ENCODE measurements at regions not wholly inside any gene's neighbourhood (a gene's known extent, or its start where the extent isn't known, plus 50 kb on each side); places are given as distances from the start of the nearest gene placed in this dataset.
"Not testable (repeated sequence)": the region's sequence is repeated elsewhere in the genome, so short reads cannot be mapped to it uniquely, and the experiment has no call there.

DNA sequence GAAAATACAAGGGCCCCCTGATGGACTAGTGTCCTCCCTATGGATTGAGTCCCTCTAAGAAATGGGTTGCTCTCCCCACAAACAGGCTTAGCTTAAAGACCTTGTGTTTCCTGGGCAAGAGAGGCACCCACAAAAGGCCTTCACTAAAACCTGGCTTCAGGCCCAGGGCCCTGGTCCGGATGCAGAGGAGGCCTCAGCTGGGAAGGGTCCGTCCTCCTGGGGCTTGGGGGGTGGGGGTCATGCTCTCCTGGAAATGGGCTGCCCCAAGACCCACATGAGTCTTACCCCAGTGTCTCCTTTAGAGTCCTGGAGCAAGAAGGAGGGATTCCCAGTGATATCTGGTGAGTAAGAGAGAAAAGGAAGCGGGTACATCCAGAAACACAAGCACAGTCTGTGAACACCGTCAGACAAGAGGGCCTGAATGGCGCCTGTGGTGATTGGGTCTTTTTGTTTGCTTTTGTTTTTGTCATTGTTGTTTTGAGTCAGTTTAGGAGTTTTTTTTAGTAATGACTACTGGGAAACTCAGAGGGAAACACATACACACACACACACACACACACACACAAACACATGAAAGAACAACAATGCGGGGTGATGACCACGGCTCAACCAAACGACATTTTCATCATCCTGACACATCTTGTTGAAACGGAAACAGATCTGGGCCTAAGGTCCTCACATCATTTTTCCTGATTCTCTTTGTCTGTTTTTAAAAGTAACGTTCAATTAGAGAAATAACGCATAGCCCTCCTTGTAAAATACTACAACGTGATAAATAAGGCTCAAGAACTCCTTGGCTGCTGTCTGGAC, 292.3 kb downstream of the BCL2L11 start:
- TF ChIP-seq, protein P1, sequence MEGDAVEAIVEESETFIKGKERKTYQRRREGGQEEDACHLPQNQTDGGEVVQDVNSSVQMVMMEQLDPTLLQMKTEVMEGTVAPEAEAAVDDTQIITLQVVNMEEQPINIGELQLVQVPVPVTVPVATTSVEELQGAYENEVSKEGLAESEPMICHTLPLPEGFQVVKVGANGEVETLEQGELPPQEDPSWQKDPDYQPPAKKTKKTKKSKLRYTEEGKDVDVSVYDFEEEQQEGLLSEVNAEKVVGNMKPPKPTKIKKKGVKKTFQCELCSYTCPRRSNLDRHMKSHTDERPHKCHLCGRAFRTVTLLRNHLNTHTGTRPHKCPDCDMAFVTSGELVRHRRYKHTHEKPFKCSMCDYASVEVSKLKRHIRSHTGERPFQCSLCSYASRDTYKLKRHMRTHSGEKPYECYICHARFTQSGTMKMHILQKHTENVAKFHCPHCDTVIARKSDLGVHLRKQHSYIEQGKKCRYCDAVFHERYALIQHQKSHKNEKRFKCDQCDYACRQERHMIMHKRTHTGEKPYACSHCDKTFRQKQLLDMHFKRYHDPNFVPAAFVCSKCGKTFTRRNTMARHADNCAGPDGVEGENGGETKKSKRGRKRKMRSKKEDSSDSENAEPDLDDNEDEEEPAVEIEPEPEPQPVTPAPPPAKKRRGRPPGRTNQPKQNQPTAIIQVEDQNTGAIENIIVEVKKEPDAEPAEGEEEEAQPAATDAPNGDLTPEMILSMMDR (IDR thresholded peaks at IDR 0.05): not testable (repeated sequence)
- not testable (repeated sequence) for TF ChIP-seq FOSL2 (IDR thresholded peaks at IDR 0.05; ENCODE audit: borderline replicate concordance, low read depth); EZH2phosphoT487 (IDR thresholded peaks at IDR 0.05; ENCODE audit: borderline replicate concordance, low read depth); TAF1 (IDR thresholded peaks at IDR 0.05; ENCODE audit: borderline replicate concordance, low read depth, low read length); ELF1 (IDR thresholded peaks at IDR 0.05); RCOR1 (IDR thresholded peaks at IDR 0.05; ENCODE audit: low read length); POLR2AphosphoS5 (IDR thresholded peaks at IDR 0.05; ENCODE audit: low read depth, low read length)
- TF ChIP-seq, protein P2, sequence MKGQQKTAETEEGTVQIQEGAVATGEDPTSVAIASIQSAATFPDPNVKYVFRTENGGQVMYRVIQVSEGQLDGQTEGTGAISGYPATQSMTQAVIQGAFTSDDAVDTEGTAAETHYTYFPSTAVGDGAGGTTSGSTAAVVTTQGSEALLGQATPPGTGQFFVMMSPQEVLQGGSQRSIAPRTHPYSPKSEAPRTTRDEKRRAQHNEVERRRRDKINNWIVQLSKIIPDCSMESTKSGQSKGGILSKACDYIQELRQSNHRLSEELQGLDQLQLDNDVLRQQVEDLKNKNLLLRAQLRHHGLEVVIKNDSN (IDR thresholded peaks at IDR 0.05; ENCODE audit: borderline replicate concordance, low read depth): not testable (repeated sequence)
- TF ChIP-seq, protein P3, sequence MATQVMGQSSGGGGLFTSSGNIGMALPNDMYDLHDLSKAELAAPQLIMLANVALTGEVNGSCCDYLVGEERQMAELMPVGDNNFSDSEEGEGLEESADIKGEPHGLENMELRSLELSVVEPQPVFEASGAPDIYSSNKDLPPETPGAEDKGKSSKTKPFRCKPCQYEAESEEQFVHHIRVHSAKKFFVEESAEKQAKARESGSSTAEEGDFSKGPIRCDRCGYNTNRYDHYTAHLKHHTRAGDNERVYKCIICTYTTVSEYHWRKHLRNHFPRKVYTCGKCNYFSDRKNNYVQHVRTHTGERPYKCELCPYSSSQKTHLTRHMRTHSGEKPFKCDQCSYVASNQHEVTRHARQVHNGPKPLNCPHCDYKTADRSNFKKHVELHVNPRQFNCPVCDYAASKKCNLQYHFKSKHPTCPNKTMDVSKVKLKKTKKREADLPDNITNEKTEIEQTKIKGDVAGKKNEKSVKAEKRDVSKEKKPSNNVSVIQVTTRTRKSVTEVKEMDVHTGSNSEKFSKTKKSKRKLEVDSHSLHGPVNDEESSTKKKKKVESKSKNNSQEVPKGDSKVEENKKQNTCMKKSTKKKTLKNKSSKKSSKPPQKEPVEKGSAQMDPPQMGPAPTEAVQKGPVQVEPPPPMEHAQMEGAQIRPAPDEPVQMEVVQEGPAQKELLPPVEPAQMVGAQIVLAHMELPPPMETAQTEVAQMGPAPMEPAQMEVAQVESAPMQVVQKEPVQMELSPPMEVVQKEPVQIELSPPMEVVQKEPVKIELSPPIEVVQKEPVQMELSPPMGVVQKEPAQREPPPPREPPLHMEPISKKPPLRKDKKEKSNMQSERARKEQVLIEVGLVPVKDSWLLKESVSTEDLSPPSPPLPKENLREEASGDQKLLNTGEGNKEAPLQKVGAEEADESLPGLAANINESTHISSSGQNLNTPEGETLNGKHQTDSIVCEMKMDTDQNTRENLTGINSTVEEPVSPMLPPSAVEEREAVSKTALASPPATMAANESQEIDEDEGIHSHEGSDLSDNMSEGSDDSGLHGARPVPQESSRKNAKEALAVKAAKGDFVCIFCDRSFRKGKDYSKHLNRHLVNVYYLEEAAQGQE (IDR thresholded peaks at IDR 0.05; ENCODE audit: low read depth, low read length): not testable (repeated sequence)
